Fibroblast of lung (primary cell): ENCODE measurements at regions not wholly inside any gene's neighbourhood (a gene's known extent, or its start where the extent isn't known, plus 50 kb on each side); places are given as distances from the start of the nearest gene placed in this dataset.
"Not testable (repeated sequence)": the region's sequence is repeated elsewhere in the genome, so short reads cannot be mapped to it uniquely, and the experiment has no call there.

ENCODE experiments used
- DNase-seq, 2 donors: peaks; one replicate each; pipeline versions ENCODE4 v3.0.0 to v3.0.0-alpha.2; 2010; ENCODE audit warnings: low read depth in 2 of 2
- H2AFZ ChIP-seq: 2 replicates; pipeline ENCODE4 v1.5.1; 2012; ENCODE audit warnings: low read length, control low read depth, inconsistent platforms
- H3K27ac ChIP-seq: 2 replicates; pipeline ENCODE4 v1.5.1; 2011; ENCODE audit warnings: low read length, control low read depth; ENCODE audit not compliant: insufficient read depth
- H3K27me3 ChIP-seq: 2 replicates; pipeline ENCODE4 v1.5.1; 2011; ENCODE audit warnings: mild to moderate bottlenecking, low read length; ENCODE audit not compliant: control insufficient read depth, insufficient read depth
- H3K36me3 ChIP-seq: 2 replicates; pipeline ENCODE4 v1.5.1; 2011; ENCODE audit warnings: low read length; ENCODE audit not compliant: control insufficient read depth, insufficient read depth
- H3K4me1 ChIP-seq: 2 replicates; pipeline ENCODE4 v1.5.1; 2011; ENCODE audit warnings: low read length; ENCODE audit not compliant: control insufficient read depth, insufficient read depth; ENCODE audit errors: extremely low read depth
- H3K4me2 ChIP-seq: 2 replicates; pipeline ENCODE4 v1.5.1; 2011; ENCODE audit warnings: low read length, control low read depth; ENCODE audit not compliant: insufficient read depth; ENCODE audit errors: extremely low read depth
- H3K4me3 ChIP-seq, 4 experiments: fragments of 200-600 bp in 1 of 4; sonication (generic) in 1 of 4; replicated peaks in 1 of 4; 2 replicates each; pipeline ENCODE4 v1.5.1; 2011 to 2016; ENCODE audit warnings: low read length in 4 of 4, low read depth in 3 of 4, mild to moderate bottlenecking in 3 of 4, control low read depth in 2 of 4, inconsistent platforms in 1 of 4, mixed read lengths in 1 of 4; ENCODE audit not compliant: insufficient read depth in 1 of 4; ENCODE audit errors: control extremely low read depth in 1 of 4
- H3K79me2 ChIP-seq: 2 replicates; pipeline ENCODE4 v1.5.1; 2012; ENCODE audit warnings: mild to moderate bottlenecking, low read length, inconsistent platforms; ENCODE audit not compliant: control insufficient read depth, insufficient read depth
- H3K9ac ChIP-seq: 2 replicates; pipeline ENCODE4 v1.5.1; 2011; ENCODE audit warnings: mild to moderate bottlenecking, low read length, control low read depth; ENCODE audit not compliant: insufficient read depth
- H3K9me3 ChIP-seq: 2 replicates; pipeline ENCODE4 v1.5.1; 2012; ENCODE audit warnings: low read depth, low read length; ENCODE audit not compliant: control insufficient read depth, insufficient read depth
- H4K20me1 ChIP-seq: 2 replicates; pipeline ENCODE4 v1.5.1; 2011; ENCODE audit warnings: low read length; ENCODE audit not compliant: control insufficient read depth, insufficient read depth; ENCODE audit errors: extremely low read depth
- EZH2 ChIP-seq: IDR thresholded peaks from 2 replicates; pipeline ENCODE4 v1.5.1; 2012; ENCODE audit warnings: low read length, control low read depth, mild to moderate bottlenecking; ENCODE audit errors: missing control alignments
- TF ChIP-seq, protein P1 (sequence below), 2 donors: IDR thresholded peaks in 1 of 2; conservative IDR thresholded peaks in 1 of 2; 1 replicate in 1 of 2; 2 replicates in 1 of 2; pipeline ENCODE4 v1.5.1; 2011 to 2012; ENCODE audit warnings: low read length in 2 of 2, control low read depth in 1 of 2, inconsistent platforms in 1 of 2, low read depth in 1 of 2, mild to moderate bottlenecking in 1 of 2

DNA sequence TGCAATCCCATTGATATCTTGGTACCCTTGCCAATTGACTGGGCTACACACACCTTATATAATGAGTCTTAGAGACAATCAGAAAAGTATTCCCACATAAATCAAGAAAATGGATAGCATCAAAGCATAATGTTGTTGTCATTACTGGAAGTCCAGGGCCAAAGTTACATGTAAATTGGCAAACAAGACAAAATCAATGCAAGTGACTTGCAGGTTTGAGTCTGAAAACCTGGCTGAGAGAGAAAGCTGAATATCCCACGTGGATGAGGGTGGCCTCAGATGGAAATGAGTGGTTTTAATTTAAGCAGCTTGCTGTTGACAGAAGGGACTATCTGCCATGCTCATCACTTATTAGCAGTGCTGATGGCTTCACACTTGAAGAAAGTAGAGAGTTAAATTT, 324.0 kb upstream of the MON1B start:
- Histone ChIP-seq H3K79me2 (no peaks in the 10 kb centered on the region), H3K4me1 (no peaks in the 10 kb centered on the region), H3K9ac (no peak overlapping the region), H3K4me3 (no peak overlapping the region), H3K27me3 (no peaks in the 10 kb centered on the region), H3K9me3 (no peaks in the 10 kb centered on the region), H4K20me1 (no peaks in the 10 kb centered on the region), H3K36me3 (no peaks in the 10 kb centered on the region), H3K27ac (no peak overlapping the region), H2AFZ (no peak overlapping the region), H3K4me2 (no peak overlapping the region)
- TF ChIP-seq, protein P1, sequence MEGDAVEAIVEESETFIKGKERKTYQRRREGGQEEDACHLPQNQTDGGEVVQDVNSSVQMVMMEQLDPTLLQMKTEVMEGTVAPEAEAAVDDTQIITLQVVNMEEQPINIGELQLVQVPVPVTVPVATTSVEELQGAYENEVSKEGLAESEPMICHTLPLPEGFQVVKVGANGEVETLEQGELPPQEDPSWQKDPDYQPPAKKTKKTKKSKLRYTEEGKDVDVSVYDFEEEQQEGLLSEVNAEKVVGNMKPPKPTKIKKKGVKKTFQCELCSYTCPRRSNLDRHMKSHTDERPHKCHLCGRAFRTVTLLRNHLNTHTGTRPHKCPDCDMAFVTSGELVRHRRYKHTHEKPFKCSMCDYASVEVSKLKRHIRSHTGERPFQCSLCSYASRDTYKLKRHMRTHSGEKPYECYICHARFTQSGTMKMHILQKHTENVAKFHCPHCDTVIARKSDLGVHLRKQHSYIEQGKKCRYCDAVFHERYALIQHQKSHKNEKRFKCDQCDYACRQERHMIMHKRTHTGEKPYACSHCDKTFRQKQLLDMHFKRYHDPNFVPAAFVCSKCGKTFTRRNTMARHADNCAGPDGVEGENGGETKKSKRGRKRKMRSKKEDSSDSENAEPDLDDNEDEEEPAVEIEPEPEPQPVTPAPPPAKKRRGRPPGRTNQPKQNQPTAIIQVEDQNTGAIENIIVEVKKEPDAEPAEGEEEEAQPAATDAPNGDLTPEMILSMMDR (conservative IDR thresholded peaks at IDR 0.05 in 1 of 2, IDR thresholded peaks at IDR 0.05 in 1 of 2; ENCODE audit: low read depth in 1 of 2, low read length in 2 of 2) = no peak
- no peak for TF ChIP-seq EZH2
- DNase-seq = no peak

DNA sequence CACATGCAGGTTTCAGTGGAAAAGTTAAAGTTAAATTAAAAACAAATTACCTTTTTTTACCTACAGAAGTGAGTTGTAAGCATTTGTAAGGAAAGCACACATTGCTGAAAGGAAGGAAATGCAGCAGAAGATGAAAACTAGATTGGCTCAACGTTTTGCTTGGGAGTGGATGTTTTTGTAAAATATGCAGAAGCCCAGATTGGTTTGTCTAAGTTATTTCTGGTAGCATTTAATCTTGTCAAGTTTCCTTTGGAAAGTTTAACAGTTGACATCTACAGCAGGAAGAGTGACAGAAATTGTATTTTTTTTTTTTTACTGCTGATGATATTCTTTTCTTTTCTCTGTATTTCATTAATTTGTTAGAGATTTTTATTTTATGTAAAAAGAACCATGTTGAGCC, 315.1 kb upstream of the MON1B start:
- H4K20me1 ChIP-seq = no peaks in the 10 kb centered on the region
- no peak overlapping the region for H3K9ac ChIP-seq
- no peaks in the 10 kb centered on the region for H3K9me3 ChIP-seq
- H3K79me2 ChIP-seq = no peaks in the 10 kb centered on the region
- no peaks in the 10 kb centered on the region for H3K27me3 ChIP-seq
- no peak for DNase-seq
- H3K4me3 ChIP-seq = no peak overlapping the region
- no peak overlapping the region for H2AFZ ChIP-seq
- H3K36me3 ChIP-seq = no peaks in the 10 kb centered on the region
- TF ChIP-seq, protein P1 (conservative IDR thresholded peaks at IDR 0.05 in 1 of 2, IDR thresholded peaks at IDR 0.05 in 1 of 2; ENCODE audit: low read depth in 1 of 2, low read length in 2 of 2) = no peak
- no peak for TF ChIP-seq EZH2
- no peak overlapping the region for H3K4me2 ChIP-seq
- no peak overlapping the region for H3K27ac ChIP-seq
- H3K4me1 ChIP-seq = no peaks in the 10 kb centered on the region

DNA sequence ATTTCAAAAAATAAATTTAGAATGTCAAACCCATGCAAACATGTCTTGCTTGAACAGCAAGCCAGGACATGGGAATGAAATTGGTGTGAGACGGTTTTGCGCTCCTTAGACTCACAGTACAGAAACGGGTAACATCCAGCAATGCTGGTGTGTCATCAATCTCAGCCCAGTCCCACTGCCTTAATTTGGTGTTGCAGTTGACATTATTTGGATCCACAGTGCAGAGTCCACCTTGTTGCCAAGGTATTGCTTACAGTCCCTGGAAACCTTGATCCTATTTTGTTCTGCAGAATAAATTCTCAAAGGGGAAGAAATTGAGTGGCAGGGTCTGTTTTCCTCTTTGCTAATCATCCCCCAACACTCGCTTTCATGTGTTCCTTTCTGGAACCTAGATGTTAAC, 311.6 kb upstream of the MON1B start:
- no peaks in the 10 kb centered on the region for H3K9me3 ChIP-seq
- DNase-seq = no peak
- H3K4me1 ChIP-seq = no peaks in the 10 kb centered on the region
- H2AFZ ChIP-seq = no peak overlapping the region
- no peak overlapping the region for H3K4me2 ChIP-seq
- H3K4me3 ChIP-seq = no peak overlapping the region
- H3K27ac ChIP-seq = no peak overlapping the region
- no peaks in the 10 kb centered on the region for H4K20me1 ChIP-seq
- no peaks in the 10 kb centered on the region for H3K79me2 ChIP-seq
- H3K9ac ChIP-seq = no peak overlapping the region
- no peaks in the 10 kb centered on the region for H3K27me3 ChIP-seq
- H3K36me3 ChIP-seq = no peaks in the 10 kb centered on the region
- TF ChIP-seq EZH2 = no peak
- TF ChIP-seq, protein P1 (conservative IDR thresholded peaks at IDR 0.05 in 1 of 2, IDR thresholded peaks at IDR 0.05 in 1 of 2; ENCODE audit: low read depth in 1 of 2, low read length in 2 of 2) = no peak

DNA sequence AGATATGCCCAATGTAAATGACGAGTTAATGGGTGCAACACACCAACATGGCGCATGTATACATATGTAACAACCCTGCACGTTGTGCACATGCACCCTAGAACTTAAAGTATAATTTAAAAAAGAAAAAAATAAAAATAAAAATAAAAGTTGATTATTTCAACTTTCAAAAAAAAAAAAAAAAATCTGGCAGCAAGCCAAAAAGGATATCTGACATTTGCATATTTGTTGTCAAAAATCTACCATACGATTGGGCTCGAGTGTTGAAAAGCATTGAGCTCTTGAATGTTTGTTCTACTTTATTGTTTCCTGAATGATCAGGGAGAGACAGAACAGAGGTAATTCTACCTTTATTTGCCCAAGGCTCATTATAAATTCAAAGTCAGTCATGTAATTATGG, 310.5 kb upstream of the MON1B start:
- not testable (repeated sequence) for H2AFZ ChIP-seq, H4K20me1 ChIP-seq, H3K27me3 ChIP-seq, H3K4me2 ChIP-seq, H3K9me3 ChIP-seq, H3K9ac ChIP-seq, H3K36me3 ChIP-seq, H3K4me1 ChIP-seq, H3K4me3 ChIP-seq, H3K27ac ChIP-seq, H3K79me2 ChIP-seq, DNase-seq
